ENCODE measurements at regions not wholly inside any gene's neighbourhood (a gene's known extent, or its start where the extent isn't known, plus 50 kb on each side); places are given as distances from the start of the nearest gene placed in this dataset.
"Not testable (repeated sequence)": the region's sequence is repeated elsewhere in the genome, so short reads cannot be mapped to it uniquely, and the experiment has no call there.

DNA sequence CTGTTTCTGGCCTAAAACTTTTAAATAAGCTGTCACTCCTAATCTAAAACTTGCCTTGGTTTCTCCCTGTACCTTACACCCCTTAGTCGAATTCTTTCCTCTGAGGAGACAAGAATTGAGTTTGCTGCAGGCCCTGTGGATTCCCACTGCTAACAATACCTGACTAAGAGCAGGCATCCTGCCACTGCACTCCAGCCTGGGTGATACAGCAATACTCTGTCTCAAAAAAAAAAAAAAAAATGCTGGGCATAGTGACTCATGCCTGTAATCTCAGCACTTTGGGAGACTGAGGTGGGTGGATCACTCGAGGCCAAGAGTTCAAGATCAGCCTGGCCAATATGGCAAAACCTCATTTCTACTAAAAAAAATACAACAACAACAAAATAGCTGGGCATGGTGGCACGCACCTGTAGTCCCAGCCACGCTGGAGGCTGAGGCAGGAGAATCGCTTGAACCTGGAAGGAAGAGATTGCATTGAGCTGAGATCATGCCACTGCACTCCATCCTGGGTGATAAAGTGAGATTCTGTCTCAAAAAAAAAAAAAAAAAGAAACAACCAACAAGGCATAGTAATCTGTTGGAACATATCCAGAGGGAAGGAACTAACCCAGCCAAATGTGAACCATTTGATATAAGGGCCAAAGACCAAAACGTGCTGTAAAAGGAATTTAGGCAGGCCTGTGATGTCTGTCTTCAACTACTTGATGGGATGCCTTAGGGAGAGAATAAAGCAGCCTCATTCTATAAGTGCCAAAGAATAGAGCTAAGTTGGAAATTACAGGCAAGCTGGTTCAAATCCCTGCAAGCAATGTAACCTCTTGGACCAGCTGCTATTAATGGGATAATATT, 732.7 kb upstream of the AUTS2 start:
- no peak for DNase-seq
- Histone ChIP-seq H3K4me1 (no peaks in the 10 kb centered on the region), H3K36me3 (no peaks in the 10 kb centered on the region), H3K9me3 (replicated peaks) (no peaks in the 10 kb centered on the region), H3K4me3 (no peak overlapping the region), H3K27me3 (ENCODE audit: low read depth) (peaks cover 20% of the 10 kb centered on the region), H3K27ac (replicated peaks) (no peak overlapping the region)
- intact Hi-C loops (cut with micrococcal nuclease) = no loop called here
- TF ChIP-seq, protein P1, sequence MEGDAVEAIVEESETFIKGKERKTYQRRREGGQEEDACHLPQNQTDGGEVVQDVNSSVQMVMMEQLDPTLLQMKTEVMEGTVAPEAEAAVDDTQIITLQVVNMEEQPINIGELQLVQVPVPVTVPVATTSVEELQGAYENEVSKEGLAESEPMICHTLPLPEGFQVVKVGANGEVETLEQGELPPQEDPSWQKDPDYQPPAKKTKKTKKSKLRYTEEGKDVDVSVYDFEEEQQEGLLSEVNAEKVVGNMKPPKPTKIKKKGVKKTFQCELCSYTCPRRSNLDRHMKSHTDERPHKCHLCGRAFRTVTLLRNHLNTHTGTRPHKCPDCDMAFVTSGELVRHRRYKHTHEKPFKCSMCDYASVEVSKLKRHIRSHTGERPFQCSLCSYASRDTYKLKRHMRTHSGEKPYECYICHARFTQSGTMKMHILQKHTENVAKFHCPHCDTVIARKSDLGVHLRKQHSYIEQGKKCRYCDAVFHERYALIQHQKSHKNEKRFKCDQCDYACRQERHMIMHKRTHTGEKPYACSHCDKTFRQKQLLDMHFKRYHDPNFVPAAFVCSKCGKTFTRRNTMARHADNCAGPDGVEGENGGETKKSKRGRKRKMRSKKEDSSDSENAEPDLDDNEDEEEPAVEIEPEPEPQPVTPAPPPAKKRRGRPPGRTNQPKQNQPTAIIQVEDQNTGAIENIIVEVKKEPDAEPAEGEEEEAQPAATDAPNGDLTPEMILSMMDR (IDR thresholded peaks at IDR 0.05; ENCODE audit: borderline replicate concordance) = no peak

DNA sequence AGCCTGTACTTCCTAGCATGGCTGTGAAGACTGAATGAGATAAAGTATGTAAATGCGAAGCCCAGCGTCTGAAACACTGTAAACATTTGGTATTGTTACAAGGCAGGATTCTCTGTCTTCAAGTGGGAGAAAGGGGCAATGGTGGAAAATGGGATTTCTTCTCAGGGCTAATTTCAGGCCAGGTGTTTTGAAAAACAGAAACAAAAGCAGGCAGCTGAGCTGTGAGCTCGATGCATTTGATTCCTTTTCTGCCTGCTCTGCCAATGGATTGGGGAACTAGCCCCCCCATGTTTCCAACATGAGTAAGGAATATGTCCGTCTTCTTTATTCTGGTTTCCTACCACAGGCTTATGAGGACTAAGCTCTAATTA, 732.1 kb upstream of the AUTS2 start:
- Histone ChIP-seq H3K27ac (replicated peaks) (no peak overlapping the region), H3K9me3 (replicated peaks) (no peaks in the 10 kb centered on the region), H3K4me3 (no peak overlapping the region), H3K36me3 (no peaks in the 10 kb centered on the region), H3K27me3 (ENCODE audit: low read depth) (peaks cover 27% of the 10 kb centered on the region), H3K4me1 (no peaks in the 10 kb centered on the region)
- DNase-seq = no peak
- TF ChIP-seq, protein P1 (IDR thresholded peaks at IDR 0.05; ENCODE audit: borderline replicate concordance) = no peak
- intact Hi-C loops (cut with micrococcal nuclease) = no loop called here

DNA sequence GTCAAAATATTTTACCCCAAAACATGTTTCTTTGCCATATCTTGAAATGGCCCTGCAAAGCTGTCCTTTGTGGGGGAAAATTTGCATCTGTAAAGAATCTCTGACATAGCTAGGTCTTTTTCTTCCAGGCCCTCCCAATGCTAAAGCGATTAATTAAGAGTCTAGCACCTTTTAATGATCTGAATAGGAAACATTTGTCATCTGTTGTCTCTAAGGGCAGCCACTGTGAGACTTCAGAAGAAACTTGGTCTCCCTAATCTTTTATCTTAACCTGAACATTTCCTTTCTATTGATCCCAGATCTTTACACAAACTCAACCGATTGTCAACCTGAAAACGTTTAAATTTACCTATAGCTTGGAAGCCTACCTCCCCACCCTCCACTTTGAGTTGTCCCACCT, 731.6 kb upstream of the AUTS2 start:
- intact Hi-C loops (cut with micrococcal nuclease); H3K9me3 ChIP-seq (replicated peaks); H3K36me3 ChIP-seq; H3K27ac ChIP-seq (replicated peaks); H3K4me1 ChIP-seq; H3K4me3 ChIP-seq; DNase-seq: not testable (repeated sequence)
- peaks cover 31% of the 10 kb centered on the region for H3K27me3 ChIP-seq (ENCODE audit: low read depth)

DNA sequence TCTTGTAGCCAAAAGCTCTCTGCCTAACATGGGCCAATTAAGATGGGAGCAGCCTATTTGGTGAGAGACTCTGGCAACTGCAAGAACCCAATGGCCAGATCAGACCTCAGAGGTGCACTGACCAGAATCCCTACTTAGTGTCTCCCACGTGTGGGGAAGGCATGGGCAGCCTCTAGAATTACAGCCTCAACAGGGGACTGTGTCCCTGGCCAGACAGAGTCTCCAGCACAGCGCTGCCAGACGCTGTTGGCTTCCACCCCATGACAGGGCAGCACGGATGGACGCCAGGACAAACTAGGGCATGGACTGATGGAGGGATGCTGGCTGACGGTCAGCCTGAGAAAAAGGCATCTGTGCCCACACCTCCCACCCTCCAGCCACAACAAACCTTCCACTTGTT, 729.3 kb upstream of the AUTS2 start:
- Histone ChIP-seq H3K27me3 (ENCODE audit: low read depth) (peaks cover 50% of the 10 kb centered on the region), H3K36me3 (no peaks in the 10 kb centered on the region), H3K4me1 (no peaks in the 10 kb centered on the region), H3K4me3 (no peak overlapping the region), H3K9me3 (replicated peaks) (no peaks in the 10 kb centered on the region), H3K27ac (replicated peaks) (no peak overlapping the region)
- intact Hi-C loops (cut with micrococcal nuclease) = no loop called here
- TF ChIP-seq, protein P1 (IDR thresholded peaks at IDR 0.05; ENCODE audit: borderline replicate concordance) = no peak
- DNase-seq = no peak

DNA sequence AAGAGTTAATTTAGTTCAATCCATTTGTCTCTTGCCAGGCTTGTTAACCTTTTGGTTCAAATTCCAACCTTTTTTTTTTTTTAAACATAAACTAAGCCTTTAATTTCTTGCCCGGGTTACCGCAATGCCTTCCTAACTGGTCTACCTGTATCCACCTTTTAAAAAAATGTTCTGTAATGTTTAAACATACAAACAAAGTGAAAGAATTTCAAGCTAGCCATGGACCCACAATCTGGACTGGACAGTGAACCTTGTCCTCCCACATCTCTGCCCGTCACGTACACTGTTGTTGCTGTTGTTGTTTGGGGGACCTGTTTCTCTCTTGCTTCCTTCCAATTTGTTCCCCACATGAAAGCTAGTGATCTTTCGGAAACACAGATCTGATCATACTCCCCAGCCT, 724.7 kb upstream of the AUTS2 start:
- Histone ChIP-seq H3K4me3 (no peak overlapping the region), H3K4me1 (no peaks in the 10 kb centered on the region), H3K36me3 (no peaks in the 10 kb centered on the region), H3K9me3 (replicated peaks) (no peaks in the 10 kb centered on the region), H3K27me3 (ENCODE audit: low read depth) (peaks cover 66% of the 10 kb centered on the region), H3K27ac (replicated peaks) (no peak overlapping the region)
- DNase-seq = no peak
- TF ChIP-seq, protein P1 (IDR thresholded peaks at IDR 0.05; ENCODE audit: borderline replicate concordance) = no peak
- intact Hi-C loops (cut with micrococcal nuclease) = no loop called here

DNA sequence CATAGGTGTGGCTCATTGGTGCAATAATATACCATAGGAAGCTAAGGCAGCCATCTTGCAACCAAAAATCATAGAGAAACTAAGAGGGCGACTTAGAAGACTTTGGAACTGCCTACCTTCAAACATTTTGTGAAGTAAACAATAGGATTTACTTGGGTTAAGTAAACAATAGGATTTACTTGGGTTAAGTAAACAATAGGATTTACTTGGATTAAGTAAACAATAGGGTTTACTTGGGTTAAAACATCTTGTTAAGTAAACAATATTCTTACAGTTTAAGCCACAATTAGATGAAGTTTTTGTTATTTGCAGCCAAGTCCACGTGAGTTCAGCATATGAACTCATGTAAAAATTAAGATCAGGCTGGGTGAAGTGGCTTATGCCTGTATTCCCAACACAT, 722.4 kb upstream of the AUTS2 start:
- Histone ChIP-seq H3K36me3 (no peaks in the 10 kb centered on the region), H3K27ac (replicated peaks) (no peak overlapping the region), H3K4me3 (no peak overlapping the region), H3K27me3 (ENCODE audit: low read depth) (peaks cover 48% of the 10 kb centered on the region), H3K9me3 (replicated peaks) (no peaks in the 10 kb centered on the region), H3K4me1 (no peaks in the 10 kb centered on the region)
- no peak for DNase-seq
- TF ChIP-seq, protein P1 (IDR thresholded peaks at IDR 0.05; ENCODE audit: borderline replicate concordance) = no peak
- intact Hi-C loops (cut with micrococcal nuclease) = no loop called here

DNA sequence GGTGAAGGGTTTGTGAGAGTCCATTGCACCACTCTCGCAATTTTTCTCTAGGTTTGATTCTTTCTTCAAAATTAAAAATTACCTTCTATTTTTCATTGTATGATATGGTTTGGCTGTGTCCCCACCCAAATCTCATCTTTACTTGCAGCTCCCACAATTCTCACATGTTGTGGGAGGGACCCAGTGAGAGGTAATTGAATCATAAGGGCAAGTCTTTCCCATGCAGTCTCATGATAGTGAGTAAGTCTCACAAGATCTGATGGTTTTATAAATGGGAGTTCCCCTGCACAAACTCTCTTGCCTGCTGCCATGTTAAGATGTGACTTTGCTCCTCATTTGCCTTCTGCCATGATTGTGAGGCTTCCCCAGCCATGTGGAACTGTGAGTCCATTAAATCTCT, 711.2 kb upstream of the AUTS2 start:
- H3K4me1 ChIP-seq; H3K9me3 ChIP-seq (replicated peaks); intact Hi-C loops (cut with micrococcal nuclease); H3K4me3 ChIP-seq; H3K36me3 ChIP-seq; DNase-seq; H3K27ac ChIP-seq (replicated peaks): not testable (repeated sequence)
- H3K27me3 ChIP-seq (ENCODE audit: low read depth) = peaks cover 12% of the 10 kb centered on the region
